Nephron (organoid): ENCODE measurements at regions not wholly inside any gene's neighbourhood (a gene's known extent, or its start where the extent isn't known, plus 50 kb on each side); places are given as distances from the start of the nearest gene placed in this dataset.
A peak's percentile ranks its signal among the peaks of the same experiment; 100 is the strongest.

Experiments used
- H3K27ac Mint-ChIP-seq, 3 experiments: 2 replicates each; pipeline ENCODE4 v1.8.0; 2020; ENCODE audit warnings: mixed read lengths in 3 of 3, mild to moderate bottlenecking in 2 of 3, moderate library complexity in 1 of 3
- H3K27me3 Mint-ChIP-seq: 2 replicates; pipeline ENCODE4 v1.8.0; 2021; ENCODE audit warnings: low read depth, mild to moderate bottlenecking, moderate library complexity, mixed read lengths
- H3K36me3 Mint-ChIP-seq: 2 replicates; pipeline ENCODE4 v1.8.0; 2020; ENCODE audit warnings: low read depth, mixed read lengths
- H3K4me1 Mint-ChIP-seq: 2 replicates; pipeline ENCODE4 v1.8.0; 2020; ENCODE audit warnings: mixed read lengths
- H3K4me3 Mint-ChIP-seq, 3 experiments: 2 replicates each; pipeline ENCODE4 v1.8.0; 2020; ENCODE audit warnings: mild to moderate bottlenecking in 3 of 3, mixed read lengths in 3 of 3, moderate library complexity in 2 of 3
- H3K9me3 Mint-ChIP-seq: 2 replicates; pipeline ENCODE4 v1.8.0; 2020; ENCODE audit warnings: mixed read lengths
- CTCF ChIP-seq, 3 experiments: fragments of 200-600 bp; sonication (generic); IDR thresholded peaks; one replicate each; pipeline ENCODE4 v1.5.0; 2021; ENCODE audit warnings: antibody characterized with exemption in 3 of 3; ENCODE audit not compliant: unreplicated experiment in 3 of 3

- Mint-ChIP-seq H3K9me3 (no peaks in the 10 kb centered on the region), H3K4me1 (no peaks in the 10 kb centered on the region), H3K4me3 (no peak overlapping the region), H3K27me3 (no peaks in the 10 kb centered on the region), H3K27ac (no peak overlapping the region), H3K36me3 (no peaks in the 10 kb centered on the region)
- no peak for TF ChIP-seq CTCF (IDR thresholded peaks at IDR 0.05; ENCODE audit: unreplicated experiment in 3 of 3)
These were observed 62.7 kb upstream of the BRINP3 start for GRCh38 chr1:190540366-190540765.

GRCh38 chr1:190551638-190552037, 74.0 kb upstream of the BRINP3 start:
- Mint-ChIP-seq H3K36me3 (no peaks in the 10 kb centered on the region), H3K9me3 (peaks cover 12% of the 10 kb centered on the region), H3K4me1 (peaks cover under 1% of the 10 kb centered on the region), H3K4me3 (no peak overlapping the region), H3K27me3 (no peaks in the 10 kb centered on the region), H3K27ac (no peak overlapping the region)
- TF ChIP-seq CTCF (IDR thresholded peaks at IDR 0.05; ENCODE audit: unreplicated experiment in 3 of 3), result no peak

GRCh38 chr1:190560161-190560681, 82.6 kb upstream of the BRINP3 start:
- H3K27ac Mint-ChIP-seq, result peak overlapping the region in 1 of 3 experiments; percentile 27
- no peak overlapping the region for H3K4me3 Mint-ChIP-seq
- no peak for TF ChIP-seq CTCF (IDR thresholded peaks at IDR 0.05; ENCODE audit: unreplicated experiment in 3 of 3)
- peaks cover 5% of the 10 kb centered on the region for H3K4me1 Mint-ChIP-seq
- no peaks in the 10 kb centered on the region for H3K27me3 Mint-ChIP-seq
- peaks cover 6% of the 10 kb centered on the region for H3K9me3 Mint-ChIP-seq
- H3K36me3 Mint-ChIP-seq, result no peaks in the 10 kb centered on the region

GRCh38 chr1:190563230-190563629, 85.6 kb upstream of the BRINP3 start:
- Mint-ChIP-seq H3K4me1 (no peaks in the 10 kb centered on the region), H3K4me3 (no peak overlapping the region), H3K9me3 (peaks cover 4% of the 10 kb centered on the region), H3K27me3 (no peaks in the 10 kb centered on the region), H3K36me3 (no peaks in the 10 kb centered on the region), H3K27ac (no peak overlapping the region)
- TF ChIP-seq CTCF (IDR thresholded peaks at IDR 0.05; ENCODE audit: unreplicated experiment in 3 of 3), result no peak

- Mint-ChIP-seq H3K27ac (no peak overlapping the region), H3K9me3 (peaks cover 4% of the 10 kb centered on the region), H3K27me3 (no peaks in the 10 kb centered on the region), H3K4me3 (no peak overlapping the region), H3K36me3 (no peaks in the 10 kb centered on the region), H3K4me1 (no peaks in the 10 kb centered on the region)
- no peak for TF ChIP-seq CTCF (IDR thresholded peaks at IDR 0.05; ENCODE audit: unreplicated experiment in 3 of 3)
These were observed 86.5 kb upstream of the BRINP3 start for GRCh38 chr1:190564117-190564516.

- H3K36me3 Mint-ChIP-seq, result no peaks in the 10 kb centered on the region
- H3K4me3 Mint-ChIP-seq, result no peak overlapping the region
- H3K27me3 Mint-ChIP-seq, result no peaks in the 10 kb centered on the region
- no peak for TF ChIP-seq CTCF (IDR thresholded peaks at IDR 0.05; ENCODE audit: unreplicated experiment in 3 of 3)
- no peak overlapping the region for H3K27ac Mint-ChIP-seq
- no peaks in the 10 kb centered on the region for H3K9me3 Mint-ChIP-seq
- no peaks in the 10 kb centered on the region for H3K4me1 Mint-ChIP-seq
These were observed 100.4 kb upstream of the BRINP3 start for GRCh38 chr1:190578017-190578416.
